HG02798 (cell line): ENCODE measurements at regions not wholly inside any gene's neighbourhood (a gene's known extent, or its start where the extent isn't known, plus 50 kb on each side); places are given as distances from the start of the nearest gene placed in this dataset.

ENCODE experiments used
- ATAC-seq: cut with Tn5 transposase; IDR thresholded peaks from one replicate; pipeline ENCODE4 v1.9.1; 2021; ENCODE audit warnings: mild to moderate bottlenecking; ENCODE audit not compliant: unreplicated experiment, poor library complexity

- ATAC-seq = no peak
Measured at GRCh38 chr16:73350707-73351452, 303.0 kb upstream of the ZFHX3 start.

- no peak for ATAC-seq
Measured at GRCh38 chr16:73347500-73348375, 299.8 kb upstream of the ZFHX3 start.

- no peak for ATAC-seq
Measured at GRCh38 chr16:73339821-73340220, 291.9 kb upstream of the ZFHX3 start.

- no peak for ATAC-seq
Measured at GRCh38 chr16:73337373-73338296, 289.7 kb upstream of the ZFHX3 start.

- ATAC-seq = no peak
Measured at GRCh38 chr16:73329358-73330286, 281.7 kb upstream of the ZFHX3 start.

- no peak for ATAC-seq
Measured at GRCh38 chr16:73326770-73327470, 279.0 kb upstream of the ZFHX3 start.

GRCh38 chr16:73326221-73326620 lies 278.3 kb upstream of the ZFHX3 start:
- ATAC-seq = no peak

- no peak for ATAC-seq
Measured at GRCh38 chr16:73323880-73324279, 276.0 kb upstream of the ZFHX3 start.

GRCh38 chr16:73322856-73323255 lies 274.9 kb upstream of the ZFHX3 start:
- ATAC-seq = no peak

GRCh38 chr16:73321853-73322252 lies 273.9 kb upstream of the ZFHX3 start:
- ATAC-seq = no peak

- no peak for ATAC-seq
Measured at GRCh38 chr16:73319737-73320136, 271.8 kb upstream of the ZFHX3 start.

- no peak for ATAC-seq
Measured at GRCh38 chr16:73319261-73319660, 271.3 kb upstream of the ZFHX3 start.

GRCh38 chr16:73317321-73317857 lies 269.5 kb upstream of the ZFHX3 start:
- no peak for ATAC-seq

- peak; percentile 74 for ATAC-seq
Measured at GRCh38 chr16:73315645-73316044, 267.7 kb upstream of the ZFHX3 start.

GRCh38 chr16:73313950-73314349 lies 266.0 kb upstream of the ZFHX3 start:
- no peak for ATAC-seq

- no peak for ATAC-seq
Measured at GRCh38 chr16:73311857-73312723, 264.2 kb upstream of the ZFHX3 start.

GRCh38 chr16:73308771-73309170 lies 260.8 kb upstream of the ZFHX3 start:
- no peak for ATAC-seq
